Kidney (tissue), 13 donors: ENCODE measurements at regions not wholly inside any gene's neighbourhood (a gene's known extent, or its start where the extent isn't known, plus 50 kb on each side); places are given as distances from the start of the nearest gene placed in this dataset.

Experiments
- DNase-seq, 5 donors: peaks; one replicate each; pipeline ENCODE4 v3.0.0-alpha.2; 2013 to 2020
- FAIRE-seq: peaks from 2 replicates; lab custom pipeline; 2012; peaks lifted over from hg19 to GRCh38; lab: Jason Lieb, UNC
- H3K27ac ChIP-seq, 2 donors: one replicate each; pipeline ENCODE4 v1.7.0; 2013; ENCODE audit warnings: low read depth in 2 of 2, low read length in 2 of 2, inconsistent platforms in 1 of 2
- H3K27me3 ChIP-seq: one replicate; pipeline ENCODE4 v1.7.1; 2013; ENCODE audit warnings: low read length, inconsistent platforms; ENCODE audit not compliant: control insufficient read depth, insufficient read depth
- H3K36me3 ChIP-seq, 3 donors: one replicate each; pipeline versions ENCODE4 v1.7.0 to v1.7.1; 2013; ENCODE audit warnings: low read length in 3 of 3, control low read depth in 1 of 3, inconsistent platforms in 1 of 3; ENCODE audit not compliant: insufficient read depth in 3 of 3, control insufficient read depth in 2 of 3
- H3K4me1 ChIP-seq, 3 donors: one replicate each; pipeline versions ENCODE4 v1.7.0 to v1.7.1; 2013; ENCODE audit warnings: low read length in 3 of 3, inconsistent platforms in 1 of 3, low read depth in 1 of 3; ENCODE audit not compliant: control insufficient read depth in 2 of 3, insufficient read depth in 2 of 3
- H3K4me3 ChIP-seq, 3 donors: one replicate each; pipeline versions ENCODE4 v1.7.0 to v1.8.1; 2013; ENCODE audit warnings: low read length in 3 of 3, control low read depth in 1 of 3, inconsistent platforms in 1 of 3
- H3K9ac ChIP-seq, 3 donors: one replicate each; pipeline versions ENCODE4 v1.7.0 to v1.7.1; 2013; ENCODE audit warnings: low read length in 3 of 3, control low read depth in 1 of 3, inconsistent platforms in 1 of 3
- H3K9me3 ChIP-seq, 3 donors: one replicate each; pipeline versions ENCODE4 v1.7.0 to v1.7.1; 2013; ENCODE audit warnings: low read length in 3 of 3, control low read depth in 1 of 3, inconsistent platforms in 1 of 3; ENCODE audit not compliant: control insufficient read depth in 2 of 3, insufficient read depth in 1 of 3
- intact Hi-C: fragments of 100-400 bp; cut with DNase I; formaldehyde crosslinking; loops from one replicate; pipeline ENCODE4 v1.11.1; 2022
- TF ChIP-seq, protein P1 (sequence below): IDR thresholded peaks from 3 replicates; pipeline ENCODE4 v1.5.1; 2012; ENCODE audit warnings: mild to moderate bottlenecking, moderate library complexity, borderline replicate concordance; ENCODE audit not compliant: insufficient read depth; ENCODE audit errors: extremely low read depth
- donor health status: control.
- donor health status: control.
- donor health status: control.
- donor health status: control.
- donor health status: control.
- donor health status: DM: yes; HTN: yes; CAD: no.
- donor health status: Normal renal cell carcinoma (clear cell type).

DNA sequence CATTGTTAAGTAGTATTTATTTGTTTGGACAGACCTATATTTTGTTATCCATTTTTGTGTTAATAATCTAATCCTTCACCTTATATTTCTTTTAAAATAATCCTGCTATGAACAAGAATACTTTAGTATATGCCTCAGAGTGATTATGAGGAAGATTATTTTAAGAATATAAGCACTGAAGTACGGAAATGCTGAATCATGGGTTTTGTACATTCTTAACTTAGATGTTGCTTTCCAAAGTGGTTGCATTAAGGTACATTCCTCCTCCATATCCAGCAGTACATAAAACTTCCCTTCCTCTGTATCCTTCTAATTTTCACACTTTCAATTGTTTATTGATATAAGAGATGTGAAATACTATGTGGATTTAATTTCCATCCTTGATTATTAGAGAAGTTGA, 491.4 kb upstream of the GRID2 start:
- no peak overlapping the region for H3K9ac ChIP-seq
- TF ChIP-seq, protein P1, sequence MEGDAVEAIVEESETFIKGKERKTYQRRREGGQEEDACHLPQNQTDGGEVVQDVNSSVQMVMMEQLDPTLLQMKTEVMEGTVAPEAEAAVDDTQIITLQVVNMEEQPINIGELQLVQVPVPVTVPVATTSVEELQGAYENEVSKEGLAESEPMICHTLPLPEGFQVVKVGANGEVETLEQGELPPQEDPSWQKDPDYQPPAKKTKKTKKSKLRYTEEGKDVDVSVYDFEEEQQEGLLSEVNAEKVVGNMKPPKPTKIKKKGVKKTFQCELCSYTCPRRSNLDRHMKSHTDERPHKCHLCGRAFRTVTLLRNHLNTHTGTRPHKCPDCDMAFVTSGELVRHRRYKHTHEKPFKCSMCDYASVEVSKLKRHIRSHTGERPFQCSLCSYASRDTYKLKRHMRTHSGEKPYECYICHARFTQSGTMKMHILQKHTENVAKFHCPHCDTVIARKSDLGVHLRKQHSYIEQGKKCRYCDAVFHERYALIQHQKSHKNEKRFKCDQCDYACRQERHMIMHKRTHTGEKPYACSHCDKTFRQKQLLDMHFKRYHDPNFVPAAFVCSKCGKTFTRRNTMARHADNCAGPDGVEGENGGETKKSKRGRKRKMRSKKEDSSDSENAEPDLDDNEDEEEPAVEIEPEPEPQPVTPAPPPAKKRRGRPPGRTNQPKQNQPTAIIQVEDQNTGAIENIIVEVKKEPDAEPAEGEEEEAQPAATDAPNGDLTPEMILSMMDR = no peak
- H3K9me3 ChIP-seq = no peaks in the 10 kb centered on the region
- no peak overlapping the region for H3K27ac ChIP-seq
- no peaks in the 10 kb centered on the region for H3K36me3 ChIP-seq
- H3K27me3 ChIP-seq = no peaks in the 10 kb centered on the region
- no peak overlapping the region for H3K4me3 ChIP-seq
- FAIRE-seq = no peak
- no peaks in the 10 kb centered on the region for H3K4me1 ChIP-seq
- DNase-seq = no peak
- intact Hi-C loops = no loop called here

DNA sequence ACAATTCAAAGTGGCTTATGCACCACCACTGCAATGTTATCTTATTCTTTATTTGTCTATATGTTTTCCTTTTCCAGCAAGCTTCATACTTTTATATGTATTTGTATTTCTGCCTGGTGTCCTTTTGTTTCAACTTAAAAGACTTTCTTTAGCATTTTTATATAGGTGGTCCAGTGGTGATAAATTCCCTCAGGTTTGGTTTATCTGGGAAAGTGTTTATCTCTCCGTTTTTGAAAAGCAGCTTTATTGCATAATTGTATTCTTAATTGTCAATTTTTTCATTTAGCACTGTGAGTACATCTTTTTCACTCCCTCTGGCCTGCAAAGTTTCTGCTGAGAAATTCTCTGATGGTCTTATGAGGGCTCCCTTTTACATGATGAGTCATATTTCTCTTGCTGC, 479.0 kb upstream of the GRID2 start:
- DNase-seq = no peak
- Histone ChIP-seq H3K27ac (no peak overlapping the region), H3K9me3 (peaks cover 0 to 8% (median 0%) of the 10 kb centered on the region in 3 donors), H3K9ac (no peak overlapping the region), H3K4me1 (no peaks in the 10 kb centered on the region), H3K27me3 (no peaks in the 10 kb centered on the region), H3K4me3 (no peak overlapping the region), H3K36me3 (no peaks in the 10 kb centered on the region)
- FAIRE-seq = no peak
- TF ChIP-seq, protein P1 = no peak
- intact Hi-C loops = no loop called here

DNA sequence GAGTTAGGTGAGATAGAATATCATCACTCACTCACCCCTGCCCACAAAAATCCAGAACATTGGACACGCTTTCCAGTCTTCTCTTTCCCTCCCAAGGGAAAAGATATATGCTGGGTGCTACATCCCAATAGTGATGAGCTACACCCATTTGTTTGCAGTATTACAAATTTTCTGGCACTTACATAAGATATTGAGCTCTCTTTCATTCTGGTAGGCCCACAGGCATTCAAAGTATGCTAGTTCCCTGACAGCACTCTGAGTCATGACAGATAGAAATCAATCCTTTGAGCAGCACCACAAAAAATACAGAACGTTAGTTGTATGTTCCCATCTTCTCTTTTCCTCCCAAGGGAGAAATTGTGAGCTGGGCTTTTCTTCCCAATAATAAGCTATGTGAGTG, 477.6 kb upstream of the GRID2 start:
- no peak overlapping the region for H3K27ac ChIP-seq
- DNase-seq (no peak), FAIRE-seq (no peak)
- H3K4me3 ChIP-seq = no peak overlapping the region
- H3K27me3 ChIP-seq = no peaks in the 10 kb centered on the region
- H3K9me3 ChIP-seq = peaks cover 0 to 8% (median 0%) of the 10 kb centered on the region in 3 donors
- TF ChIP-seq, protein P1 = no peak
- no peaks in the 10 kb centered on the region for H3K4me1 ChIP-seq
- H3K36me3 ChIP-seq = no peaks in the 10 kb centered on the region
- no peak overlapping the region for H3K9ac ChIP-seq
- intact Hi-C loops = no loop called here

DNA sequence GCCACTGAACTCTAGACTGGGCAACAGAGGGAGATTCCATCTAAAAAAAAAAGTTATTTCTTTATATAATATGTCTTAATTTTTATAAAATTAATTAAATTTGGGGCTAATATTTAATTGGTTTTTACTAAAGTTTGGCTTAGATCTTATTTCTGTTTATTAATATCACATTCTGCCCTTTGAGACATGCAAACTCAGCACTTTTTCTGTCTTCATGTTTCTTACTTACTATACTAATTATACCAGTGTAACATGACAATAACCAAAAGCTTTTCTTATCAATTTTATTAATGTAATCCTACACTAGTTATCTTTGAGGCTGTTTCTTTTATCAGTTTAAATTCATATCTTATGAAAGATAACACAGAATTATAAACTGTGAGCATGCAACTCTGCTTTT, 475.9 kb upstream of the GRID2 start:
- no peaks in the 10 kb centered on the region for H3K36me3 ChIP-seq
- peaks cover 0 to 5% (median 0%) of the 10 kb centered on the region in 3 donors for H3K9me3 ChIP-seq
- no peaks in the 10 kb centered on the region for H3K27me3 ChIP-seq
- H3K4me3 ChIP-seq = no peak overlapping the region
- no peak overlapping the region for H3K9ac ChIP-seq
- DNase-seq = no peak
- H3K4me1 ChIP-seq = no peaks in the 10 kb centered on the region
- H3K27ac ChIP-seq = no peak overlapping the region
- TF ChIP-seq, protein P1 = no peak
- intact Hi-C loops = no loop called here
- FAIRE-seq = no peak
